UCSD-AML1 (cell line): ENCODE measurements at regions not wholly inside any gene's neighbourhood (a gene's known extent, or its start where the extent isn't known, plus 50 kb on each side); places are given as distances from the start of the nearest gene placed in this dataset.

ENCODE experiments used
- DNase-seq: peaks from one replicate; lab custom pipeline; 2025; ENCODE audit not compliant: unreplicated experiment; lab: John Stamatoyannopoulos, UW

- DNase-seq = no peak
Measured at GRCh38 chr10:83346266-83346910, 792.9 kb upstream of the GHITM start.

GRCh38 chr10:83352588-83352987 is 786.7 kb upstream of the GHITM start:
- DNase-seq = no peak

- no peak for DNase-seq
Measured at GRCh38 chr10:83354456-83354855, 784.9 kb upstream of the GHITM start.

GRCh38 chr10:83357004-83357403 is 782.3 kb upstream of the GHITM start:
- no peak for DNase-seq

- DNase-seq = no peak
Measured at GRCh38 chr10:83357627-83358026, 781.7 kb upstream of the GHITM start.

- no peak for DNase-seq
Measured at GRCh38 chr10:83367036-83367435, 772.3 kb upstream of the GHITM start.

- no peak for DNase-seq
Measured at GRCh38 chr10:83371696-83372490, 767.4 kb upstream of the GHITM start.

GRCh38 chr10:83372646-83373045 is 766.7 kb upstream of the GHITM start:
- DNase-seq = no peak

GRCh38 chr10:83373671-83374070 is 765.6 kb upstream of the GHITM start:
- no peak for DNase-seq

- no peak for DNase-seq
Measured at GRCh38 chr10:83374741-83375140, 764.6 kb upstream of the GHITM start.

GRCh38 chr10:83375274-83375673 is 764.0 kb upstream of the GHITM start:
- no peak for DNase-seq

- DNase-seq = no peak
Measured at GRCh38 chr10:83397806-83398205, 741.5 kb upstream of the GHITM start.

- no peak for DNase-seq
Measured at GRCh38 chr10:83410570-83410969, 728.7 kb upstream of the GHITM start.

GRCh38 chr10:83425306-83425705 is 714.0 kb upstream of the GHITM start:
- DNase-seq = no peak

GRCh38 chr10:83427101-83427500 is 712.2 kb upstream of the GHITM start:
- DNase-seq = no peak

GRCh38 chr10:83432261-83433045 is 706.9 kb upstream of the GHITM start:
- no peak for DNase-seq

GRCh38 chr10:83433705-83434104 is 705.6 kb upstream of the GHITM start:
- DNase-seq = no peak

- no peak for DNase-seq
Measured at GRCh38 chr10:83448013-83448412, 691.3 kb upstream of the GHITM start.

GRCh38 chr10:83458611-83459010 is 680.7 kb upstream of the GHITM start:
- no peak for DNase-seq

- DNase-seq = no peak
Measured at GRCh38 chr10:83459124-83459523, 680.2 kb upstream of the GHITM start.

- DNase-seq = no peak
Measured at GRCh38 chr10:83469728-83470331, 669.5 kb upstream of the GHITM start.
